ENCODE measurements at regions not wholly inside any gene's neighbourhood (a gene's known extent, or its start where the extent isn't known, plus 50 kb on each side); places are given as distances from the start of the nearest gene placed in this dataset.

DNA sequence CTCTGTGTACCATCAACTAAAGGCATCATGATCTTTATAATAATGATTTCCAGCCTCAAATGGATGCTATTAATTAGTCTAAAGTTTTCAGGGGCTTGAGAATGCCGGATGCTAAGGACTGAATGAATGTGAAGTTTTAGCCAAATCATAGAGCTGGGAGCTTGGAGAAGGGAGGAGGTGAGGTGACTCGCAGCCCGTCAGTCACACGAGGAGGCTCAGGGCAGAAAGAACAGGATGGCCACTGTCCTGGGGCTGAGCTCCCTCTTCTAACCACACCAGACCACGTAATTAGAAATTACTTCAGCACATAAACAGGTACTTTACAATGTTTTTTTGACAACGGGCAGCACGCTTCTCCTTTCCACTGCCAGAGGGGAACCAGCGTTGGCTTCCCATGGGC, 222.6 kb downstream of the NPR3 start:
- TF ChIP-seq EP300 (IDR thresholded peaks at IDR 0.05; ENCODE audit: borderline replicate concordance in 1 of 2, low read depth in 1 of 2, low read length in 1 of 2): no peak
- TF ChIP-seq REST (IDR thresholded peaks at IDR 0.05; ENCODE audit: low read depth, low read length): no peak
- TF ChIP-seq, protein P1, sequence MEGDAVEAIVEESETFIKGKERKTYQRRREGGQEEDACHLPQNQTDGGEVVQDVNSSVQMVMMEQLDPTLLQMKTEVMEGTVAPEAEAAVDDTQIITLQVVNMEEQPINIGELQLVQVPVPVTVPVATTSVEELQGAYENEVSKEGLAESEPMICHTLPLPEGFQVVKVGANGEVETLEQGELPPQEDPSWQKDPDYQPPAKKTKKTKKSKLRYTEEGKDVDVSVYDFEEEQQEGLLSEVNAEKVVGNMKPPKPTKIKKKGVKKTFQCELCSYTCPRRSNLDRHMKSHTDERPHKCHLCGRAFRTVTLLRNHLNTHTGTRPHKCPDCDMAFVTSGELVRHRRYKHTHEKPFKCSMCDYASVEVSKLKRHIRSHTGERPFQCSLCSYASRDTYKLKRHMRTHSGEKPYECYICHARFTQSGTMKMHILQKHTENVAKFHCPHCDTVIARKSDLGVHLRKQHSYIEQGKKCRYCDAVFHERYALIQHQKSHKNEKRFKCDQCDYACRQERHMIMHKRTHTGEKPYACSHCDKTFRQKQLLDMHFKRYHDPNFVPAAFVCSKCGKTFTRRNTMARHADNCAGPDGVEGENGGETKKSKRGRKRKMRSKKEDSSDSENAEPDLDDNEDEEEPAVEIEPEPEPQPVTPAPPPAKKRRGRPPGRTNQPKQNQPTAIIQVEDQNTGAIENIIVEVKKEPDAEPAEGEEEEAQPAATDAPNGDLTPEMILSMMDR (IDR thresholded peaks at IDR 0.05): no peak
- TF ChIP-seq, protein P2, sequence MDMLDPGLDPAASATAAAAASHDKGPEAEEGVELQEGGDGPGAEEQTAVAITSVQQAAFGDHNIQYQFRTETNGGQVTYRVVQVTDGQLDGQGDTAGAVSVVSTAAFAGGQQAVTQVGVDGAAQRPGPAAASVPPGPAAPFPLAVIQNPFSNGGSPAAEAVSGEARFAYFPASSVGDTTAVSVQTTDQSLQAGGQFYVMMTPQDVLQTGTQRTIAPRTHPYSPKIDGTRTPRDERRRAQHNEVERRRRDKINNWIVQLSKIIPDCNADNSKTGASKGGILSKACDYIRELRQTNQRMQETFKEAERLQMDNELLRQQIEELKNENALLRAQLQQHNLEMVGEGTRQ (IDR thresholded peaks at IDR 0.05; ENCODE audit: borderline replicate concordance, low read depth, low read length): no peak
- TF ChIP-seq SMC3 (IDR thresholded peaks at IDR 0.05; ENCODE audit: low read depth, low read length): no peak
- no peak for TF ChIP-seq POLR2AphosphoS5 (IDR thresholded peaks at IDR 0.05; ENCODE audit: low read depth, low read length)
- TF ChIP-seq CHD2 (IDR thresholded peaks at IDR 0.05; ENCODE audit: low read length, partially characterized antibody): no peak
- TF ChIP-seq MXI1 (IDR thresholded peaks at IDR 0.05; ENCODE audit: low read depth, low read length): no peak
- TF ChIP-seq JUND (IDR thresholded peaks at IDR 0.05): no peak
- no peak for TF ChIP-seq MAX (IDR thresholded peaks at IDR 0.05; ENCODE audit: low read depth)
